GM12872 (cell line): ENCODE measurements at regions not wholly inside any gene's neighbourhood (a gene's known extent, or its start where the extent isn't known, plus 50 kb on each side); places are given as distances from the start of the nearest gene placed in this dataset.

Experiments used
- TF ChIP-seq, protein P1 (sequence below): IDR thresholded peaks from 3 replicates; pipeline ENCODE4 v1.5.1; 2011; ENCODE audit warnings: low read depth, mild to moderate bottlenecking, low read length, moderate library complexity; ENCODE audit not compliant: insufficient read depth

DNA sequence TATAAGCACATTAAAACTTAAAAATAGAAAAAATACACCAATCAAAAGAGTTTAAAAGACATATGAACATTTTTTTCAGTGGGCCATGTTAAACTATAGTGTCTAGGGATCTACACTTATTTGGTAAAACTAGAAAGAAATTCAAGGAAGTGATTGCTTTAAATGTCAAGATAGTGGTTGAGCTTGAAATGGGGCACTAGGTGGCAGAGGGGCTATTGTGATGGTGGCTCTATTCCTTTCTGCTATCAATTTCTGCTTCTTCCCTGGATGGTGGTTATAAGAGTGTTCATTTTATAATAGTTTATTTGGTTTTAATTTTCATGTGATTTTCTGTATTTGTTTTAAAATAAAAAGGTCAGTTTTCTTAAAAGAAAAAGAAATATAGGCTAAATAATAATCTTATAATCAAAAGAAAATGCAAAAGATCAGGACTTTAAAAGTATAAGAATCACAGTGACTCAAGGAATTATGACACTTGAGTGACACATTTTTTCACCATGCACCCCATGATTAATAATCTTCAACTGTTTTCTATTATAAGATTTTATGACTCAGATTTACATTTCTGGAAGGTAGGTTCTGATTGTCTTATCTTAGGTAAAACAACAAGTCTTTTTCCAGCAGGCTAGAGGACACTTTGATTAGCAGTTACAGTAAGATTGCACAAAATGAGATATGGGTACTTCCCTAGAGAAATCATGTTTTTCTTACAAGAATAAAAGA lies 137.5 kb downstream of the FSCB start:
- TF ChIP-seq, protein P1, sequence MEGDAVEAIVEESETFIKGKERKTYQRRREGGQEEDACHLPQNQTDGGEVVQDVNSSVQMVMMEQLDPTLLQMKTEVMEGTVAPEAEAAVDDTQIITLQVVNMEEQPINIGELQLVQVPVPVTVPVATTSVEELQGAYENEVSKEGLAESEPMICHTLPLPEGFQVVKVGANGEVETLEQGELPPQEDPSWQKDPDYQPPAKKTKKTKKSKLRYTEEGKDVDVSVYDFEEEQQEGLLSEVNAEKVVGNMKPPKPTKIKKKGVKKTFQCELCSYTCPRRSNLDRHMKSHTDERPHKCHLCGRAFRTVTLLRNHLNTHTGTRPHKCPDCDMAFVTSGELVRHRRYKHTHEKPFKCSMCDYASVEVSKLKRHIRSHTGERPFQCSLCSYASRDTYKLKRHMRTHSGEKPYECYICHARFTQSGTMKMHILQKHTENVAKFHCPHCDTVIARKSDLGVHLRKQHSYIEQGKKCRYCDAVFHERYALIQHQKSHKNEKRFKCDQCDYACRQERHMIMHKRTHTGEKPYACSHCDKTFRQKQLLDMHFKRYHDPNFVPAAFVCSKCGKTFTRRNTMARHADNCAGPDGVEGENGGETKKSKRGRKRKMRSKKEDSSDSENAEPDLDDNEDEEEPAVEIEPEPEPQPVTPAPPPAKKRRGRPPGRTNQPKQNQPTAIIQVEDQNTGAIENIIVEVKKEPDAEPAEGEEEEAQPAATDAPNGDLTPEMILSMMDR = no peak

DNA sequence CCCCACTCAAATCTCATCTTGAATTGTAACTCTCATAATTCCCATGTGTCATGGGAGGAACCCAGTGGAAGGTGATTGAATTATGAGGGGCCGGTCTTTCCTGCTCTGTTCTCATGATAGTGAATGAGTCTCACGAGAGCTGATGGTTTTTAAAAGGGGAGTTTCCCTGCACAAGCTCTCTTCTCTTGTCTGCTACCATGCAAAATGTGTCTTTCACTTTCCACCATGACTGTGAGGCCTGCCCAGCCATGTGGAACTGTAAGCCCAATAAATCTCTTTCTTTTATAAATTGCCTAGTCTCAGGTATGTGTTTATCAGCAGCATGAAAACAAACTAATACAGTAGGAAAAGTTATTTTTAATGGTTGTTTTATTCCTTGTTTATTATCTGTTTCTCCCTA lies 146.0 kb downstream of the FSCB start:
- TF ChIP-seq, protein P1 = no peak

DNA sequence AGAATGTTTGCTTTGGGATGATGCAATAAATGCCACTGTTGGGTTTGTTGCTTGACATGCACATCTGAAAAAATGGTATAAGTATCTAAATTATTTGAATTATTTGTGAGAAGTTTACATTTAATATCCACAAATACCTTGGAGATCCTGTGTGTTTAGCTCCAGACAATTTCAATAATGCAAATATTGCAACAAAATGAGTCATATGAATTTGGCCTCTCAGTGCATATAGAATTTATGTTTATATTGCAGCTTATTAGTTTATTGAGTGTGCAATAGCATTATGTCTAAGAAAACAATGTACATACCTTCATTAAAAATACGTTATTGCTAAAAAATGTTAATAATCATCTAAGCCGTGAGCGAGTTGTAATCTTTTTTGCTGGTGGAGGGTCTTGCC lies 153.3 kb downstream of the FSCB start:
- TF ChIP-seq, protein P1 = no peak

DNA sequence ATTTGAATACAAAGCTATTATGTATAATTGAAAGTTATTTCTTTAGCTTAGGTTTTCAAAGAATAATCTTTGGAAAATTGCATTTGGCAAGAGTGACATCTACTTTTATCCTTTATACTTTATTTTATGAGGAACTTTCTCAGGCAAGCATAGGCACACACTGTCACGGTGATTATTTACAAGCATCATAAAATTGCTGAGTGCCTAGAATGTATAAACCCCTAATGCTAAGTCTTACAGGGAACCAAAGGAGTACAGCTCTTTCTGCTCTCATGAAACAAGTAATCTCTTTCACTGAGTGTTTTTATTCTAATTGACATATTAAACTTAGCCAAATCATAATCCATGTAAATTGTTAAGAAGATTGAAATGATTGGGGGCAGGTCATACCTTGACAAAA lies 154.9 kb downstream of the FSCB start:
- TF ChIP-seq, protein P1 = no peak

DNA sequence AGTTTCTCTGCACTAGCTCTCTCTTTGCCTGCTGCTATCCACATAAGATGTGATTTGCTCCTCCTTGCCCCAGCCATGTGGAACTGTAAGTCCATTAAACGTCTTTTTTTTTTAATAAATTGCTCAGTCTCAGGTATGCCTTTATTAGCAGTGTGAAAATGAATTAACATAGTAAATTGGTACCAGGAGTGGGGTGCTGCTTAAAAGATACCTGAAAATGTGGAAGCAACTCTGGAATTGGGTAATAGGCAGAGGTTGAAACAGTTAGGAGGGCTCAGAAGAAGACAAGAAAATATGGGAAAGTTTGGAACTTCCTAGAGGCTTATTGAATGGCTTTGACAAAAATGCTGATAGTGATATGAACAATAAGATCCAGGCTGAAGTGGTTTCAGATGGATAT lies 159.8 kb downstream of the FSCB start:
- TF ChIP-seq, protein P1 = no peak

DNA sequence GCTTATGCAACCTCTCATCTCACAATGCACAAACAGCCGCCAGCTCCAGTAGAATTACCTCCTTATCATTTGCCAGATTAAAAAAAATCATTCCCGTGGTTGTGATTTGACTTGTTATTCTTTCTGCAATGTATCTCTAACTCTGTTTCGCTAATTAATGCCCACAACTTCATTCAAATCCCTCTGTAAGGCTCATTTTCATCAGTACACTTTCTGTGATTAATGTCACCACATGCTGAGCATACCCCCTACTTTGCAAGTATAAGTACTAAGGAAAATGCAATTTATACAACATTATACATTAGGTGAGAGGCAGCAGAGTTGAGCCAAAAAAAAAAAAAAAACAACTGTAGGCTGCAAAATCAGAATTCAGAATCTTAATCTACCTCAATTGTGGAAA lies 166.0 kb downstream of the FSCB start:
- TF ChIP-seq, protein P1 = no peak

DNA sequence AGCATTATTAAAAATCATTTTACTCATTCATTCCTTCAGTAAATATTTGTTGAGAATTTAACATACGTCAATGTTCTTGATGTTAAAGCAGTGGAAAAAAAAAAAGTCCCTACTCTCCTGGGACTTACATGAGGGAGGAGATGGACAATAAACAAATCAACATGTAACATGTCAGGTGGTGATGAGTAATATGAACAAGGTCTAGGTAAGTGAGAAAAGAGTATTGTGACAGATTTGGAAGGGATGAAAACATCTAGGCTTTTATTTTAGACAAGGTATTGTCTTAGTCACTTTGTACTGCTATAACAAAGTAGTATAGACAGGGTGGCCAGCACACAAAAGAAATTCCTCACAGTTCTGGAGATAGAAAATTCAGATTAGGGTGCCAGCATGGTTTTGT lies 167.2 kb downstream of the FSCB start:
- TF ChIP-seq, protein P1 = no peak
